Stimulated activated CD4-positive, alpha-beta T cell treated with anti-CD3 and anti-CD28 coated beads, TNF-alpha, amount 100 ng/mL, for 4 hours (primary cell): ENCODE measurements at regions not wholly inside any gene's neighbourhood (a gene's known extent, or its start where the extent isn't known, plus 50 kb on each side); places are given as distances from the start of the nearest gene placed in this dataset.
"Not testable (repeated sequence)": the region's sequence is repeated elsewhere in the genome, so short reads cannot be mapped to it uniquely, and the experiment has no call there.

Source experiments
- DNase-seq, 3 experiments: peaks; one replicate each; pipeline ENCODE4 v3.0.0-alpha.2; 2020; ENCODE audit warnings: low read depth in 3 of 3

DNA sequence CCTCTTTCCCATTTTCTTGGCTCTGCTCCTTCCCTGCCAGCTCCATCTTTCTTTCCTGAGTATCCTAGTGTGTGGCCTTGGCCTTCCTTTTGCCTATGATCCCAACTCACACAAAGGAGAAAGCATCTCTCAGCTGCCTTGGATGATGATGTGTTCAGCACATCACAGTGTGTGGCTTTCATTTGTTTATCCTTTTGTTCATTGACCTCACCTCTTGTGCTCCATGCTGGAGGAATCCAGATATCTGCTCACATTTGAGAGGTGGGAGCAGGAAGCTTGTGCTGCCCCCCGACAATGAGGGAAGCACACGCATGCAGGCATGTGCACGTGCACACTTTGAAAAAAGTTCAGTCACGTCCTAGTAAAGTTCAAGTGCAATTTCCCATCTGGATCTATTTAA is 131.0 kb downstream of the SMIM20 start:
- no peak for DNase-seq

DNA sequence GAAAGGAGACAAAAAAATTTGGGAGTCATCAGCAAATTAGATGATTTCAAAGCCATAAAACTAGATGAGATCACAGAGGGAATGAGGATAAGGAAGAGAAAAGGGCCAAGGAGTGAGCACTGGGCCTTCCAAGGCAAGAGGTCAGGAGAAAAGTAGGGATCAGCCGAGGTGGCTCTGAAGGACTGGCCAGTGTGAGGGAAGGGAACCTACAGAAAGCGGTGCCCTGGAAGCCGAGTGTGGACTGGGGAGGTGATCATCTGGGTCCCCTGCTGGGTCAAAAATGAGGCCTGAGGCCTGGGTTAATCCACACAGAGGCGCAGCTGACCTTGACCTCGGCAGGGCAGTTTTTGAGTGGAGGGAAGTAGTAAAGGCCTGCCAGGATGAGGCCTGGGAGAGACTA is 133.8 kb downstream of the SMIM20 start:
- no peak for DNase-seq

DNA sequence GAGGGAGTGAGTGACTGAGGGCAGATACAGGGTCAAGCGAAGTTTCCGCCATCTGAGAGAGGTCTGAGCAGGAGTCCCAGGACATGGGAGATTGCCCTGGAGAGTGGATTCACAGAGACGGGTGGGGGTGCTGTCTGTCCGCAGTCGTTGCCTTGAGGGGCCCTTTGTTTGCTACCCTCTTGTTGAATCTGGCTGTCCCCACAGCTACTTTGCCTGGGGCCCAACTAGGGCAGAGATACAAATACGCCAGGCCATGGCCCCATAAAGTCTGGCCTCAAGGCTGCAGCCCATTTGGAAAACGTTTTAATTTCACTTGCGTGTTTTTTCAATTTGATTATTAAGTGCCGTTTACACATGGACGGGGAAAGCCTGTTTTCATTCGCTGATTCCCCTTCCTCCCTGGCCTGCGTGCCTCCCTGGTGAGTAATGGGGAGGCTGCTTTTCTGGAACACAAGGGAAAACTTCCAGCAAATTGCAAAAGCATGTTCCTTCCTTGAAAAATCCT is 134.4 kb downstream of the SMIM20 start:
- DNase-seq: no peak

DNA sequence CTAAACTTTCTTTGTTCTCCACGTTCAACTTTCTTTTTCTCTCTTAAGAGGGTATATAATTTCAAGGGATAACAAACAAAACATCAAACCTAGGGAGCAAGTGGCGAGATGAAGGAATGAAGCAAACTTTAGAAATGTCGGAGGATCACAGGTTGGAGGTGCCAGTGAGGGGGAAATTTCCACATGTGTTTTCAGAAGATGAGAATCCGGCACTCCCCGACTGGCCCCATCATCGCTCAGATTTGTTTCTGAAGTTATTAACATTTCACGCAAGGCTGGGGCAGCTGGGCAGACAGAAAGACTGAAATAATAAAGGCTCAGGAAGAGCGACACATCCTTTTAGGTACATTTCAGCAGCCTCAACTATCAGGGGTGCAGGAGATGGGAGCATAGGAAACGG is 134.9 kb downstream of the SMIM20 start:
- DNase-seq: no peak

DNA sequence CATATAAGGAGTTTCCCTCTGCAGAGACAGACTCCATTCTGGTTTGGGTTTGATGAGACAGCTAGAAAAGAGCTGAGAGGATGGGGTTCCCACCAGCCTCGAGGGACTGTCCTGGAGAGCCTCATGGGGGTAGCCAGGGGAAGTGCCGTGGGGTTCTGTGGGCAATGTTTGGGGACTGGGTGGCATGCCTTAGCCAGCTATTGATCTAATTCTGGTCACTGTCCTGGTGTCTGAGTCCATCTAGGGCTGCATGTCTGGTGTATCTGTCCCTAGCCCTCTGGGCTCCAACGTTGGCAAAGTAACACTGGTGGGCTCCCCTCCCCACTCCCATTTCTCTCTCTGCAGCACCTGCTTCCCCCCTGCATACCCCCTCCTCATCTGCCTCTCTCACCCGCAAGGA is 135.4 kb downstream of the SMIM20 start:
- no peak for DNase-seq

DNA sequence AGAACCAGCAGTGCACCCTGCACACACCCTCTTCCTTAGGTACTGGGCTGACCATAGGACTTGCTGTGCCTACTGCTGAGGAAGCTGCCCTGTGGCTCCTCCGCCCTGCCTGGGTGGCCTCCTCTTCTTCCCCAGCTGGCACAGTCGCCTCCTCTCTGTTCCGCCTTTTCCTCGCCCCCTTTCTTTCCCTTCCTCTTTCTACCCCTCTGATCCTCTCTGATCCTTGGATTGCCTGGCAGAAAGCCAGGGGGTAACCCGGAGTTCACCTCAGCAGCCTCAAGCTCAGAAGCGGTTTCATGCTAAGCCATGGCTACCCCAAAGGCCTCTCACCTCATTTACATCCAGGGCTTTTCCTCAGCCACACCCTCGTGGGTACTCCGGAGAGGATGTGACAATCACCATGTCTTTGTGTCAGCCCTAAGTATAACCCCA is 136.2 kb downstream of the SMIM20 start:
- no peak for DNase-seq

DNA sequence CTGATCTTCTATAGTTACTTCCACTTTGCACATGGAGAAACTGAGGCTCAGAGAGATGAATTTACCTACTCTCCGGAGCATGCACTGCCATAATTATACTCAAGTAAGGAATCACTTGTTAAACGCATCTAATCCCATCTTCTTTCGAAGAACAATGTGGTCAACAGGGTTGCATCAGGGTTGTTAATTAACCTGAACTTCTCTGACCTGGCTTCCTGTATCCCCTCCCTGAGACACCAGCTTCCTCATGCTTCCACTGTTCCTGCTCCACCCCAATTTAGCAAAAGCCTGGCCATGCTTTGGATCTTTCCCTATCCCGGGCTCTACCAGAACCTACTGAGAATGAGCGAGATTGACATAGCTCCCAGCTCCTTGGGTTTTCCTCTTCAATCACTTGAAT is 136.7 kb downstream of the SMIM20 start:
- DNase-seq: no peak

DNA sequence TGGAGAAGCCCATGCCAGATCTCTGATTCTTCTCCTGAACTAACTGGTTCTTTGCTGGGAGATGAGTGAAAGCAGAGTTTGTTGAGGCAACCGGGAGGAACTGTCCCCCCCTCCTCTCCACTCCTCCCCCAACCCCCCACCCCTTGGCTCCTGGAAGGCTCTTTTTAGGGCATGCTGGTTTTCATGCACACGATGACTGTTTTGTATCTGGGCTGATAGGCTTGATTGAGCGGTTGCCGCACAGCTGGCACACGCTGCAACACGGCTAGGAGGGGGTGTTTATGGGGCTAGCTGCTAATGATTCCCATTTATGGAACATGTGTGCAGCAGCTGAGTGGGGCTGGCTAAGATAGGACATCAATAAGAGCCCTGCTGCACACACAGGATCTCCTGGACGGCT is 137.2 kb downstream of the SMIM20 start:
- no peak for DNase-seq

DNA sequence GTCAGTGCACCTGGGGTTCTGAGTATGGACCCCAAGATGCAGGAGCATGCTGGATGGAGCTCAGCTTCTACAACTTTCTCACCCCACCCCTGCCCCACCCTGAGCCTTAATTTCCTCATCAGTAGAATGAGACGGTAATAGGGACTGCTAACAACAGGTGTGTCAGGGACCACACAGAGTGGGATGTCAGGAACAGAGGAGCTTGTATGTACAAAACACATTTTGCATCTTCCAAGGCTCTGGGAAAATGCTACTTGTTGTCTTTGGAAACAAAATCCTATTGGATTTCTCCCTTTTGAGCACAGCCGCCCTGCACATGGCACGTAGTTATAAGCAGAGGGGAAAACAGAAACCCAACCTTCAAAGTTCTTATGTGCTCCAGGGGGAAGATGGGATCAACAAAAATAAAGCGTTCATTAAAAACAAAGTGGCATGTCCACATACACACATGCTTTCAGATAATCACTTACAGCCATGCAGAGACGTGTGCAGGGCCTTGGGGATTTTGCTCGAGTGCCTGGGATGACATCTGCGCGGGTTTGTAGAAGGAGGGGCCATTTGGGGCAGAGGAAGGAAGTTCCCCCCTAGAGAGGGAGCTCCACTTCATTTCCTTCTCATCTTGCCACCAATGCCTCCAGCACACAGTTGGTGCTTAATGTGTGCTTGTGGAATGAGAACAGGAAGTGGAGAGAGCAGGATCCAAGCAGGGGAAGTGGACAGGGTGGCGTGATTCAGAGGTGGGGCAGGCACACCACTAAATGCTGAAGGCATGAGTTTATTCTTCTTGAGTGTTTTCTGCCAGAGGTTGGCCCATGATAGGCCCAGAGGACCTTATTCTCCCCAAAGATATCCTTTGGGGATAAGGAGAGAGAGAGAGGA is 138.9 kb downstream of the SMIM20 start:
- DNase-seq: no peak

DNA sequence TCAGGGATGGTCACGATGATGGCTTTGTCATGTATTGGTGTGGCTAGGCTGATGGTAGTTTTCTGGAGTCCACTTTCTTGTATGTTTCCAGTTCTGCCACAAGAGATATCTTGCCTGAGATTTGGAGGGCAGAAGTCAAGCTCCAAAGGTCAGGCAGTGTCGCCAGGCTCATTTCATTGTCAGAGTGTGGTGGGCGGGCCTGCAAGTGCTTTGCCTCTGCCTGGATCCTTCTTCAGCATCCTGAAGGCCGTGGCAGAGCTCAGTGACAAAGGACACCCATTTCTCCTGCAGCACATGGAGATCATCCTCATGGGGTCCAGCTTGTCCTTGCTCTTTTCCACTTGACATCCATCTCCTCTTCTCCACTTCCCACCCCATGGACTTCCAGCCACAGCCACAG is 139.7 kb downstream of the SMIM20 start:
- DNase-seq: no peak

DNA sequence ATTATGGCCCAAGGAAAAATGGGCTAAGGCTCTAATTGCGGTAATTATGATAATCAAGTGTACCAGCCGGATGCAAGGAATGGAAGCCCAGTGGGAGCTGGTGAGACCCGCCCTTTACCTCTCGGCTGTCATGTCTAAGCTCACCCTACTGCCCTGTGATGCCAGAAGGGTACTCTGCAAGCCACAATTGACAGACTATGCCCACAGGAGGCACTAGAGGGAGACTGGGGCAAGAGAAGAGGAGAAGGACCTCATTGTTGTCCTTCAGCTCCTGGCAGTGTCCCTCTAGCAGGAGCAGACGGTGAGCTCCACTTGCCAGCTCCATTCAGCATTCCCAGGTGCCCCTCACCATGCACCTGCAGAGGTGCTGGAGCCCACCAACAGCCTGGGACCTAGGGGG is 141.8 kb downstream of the SMIM20 start:
- no peak for DNase-seq

DNA sequence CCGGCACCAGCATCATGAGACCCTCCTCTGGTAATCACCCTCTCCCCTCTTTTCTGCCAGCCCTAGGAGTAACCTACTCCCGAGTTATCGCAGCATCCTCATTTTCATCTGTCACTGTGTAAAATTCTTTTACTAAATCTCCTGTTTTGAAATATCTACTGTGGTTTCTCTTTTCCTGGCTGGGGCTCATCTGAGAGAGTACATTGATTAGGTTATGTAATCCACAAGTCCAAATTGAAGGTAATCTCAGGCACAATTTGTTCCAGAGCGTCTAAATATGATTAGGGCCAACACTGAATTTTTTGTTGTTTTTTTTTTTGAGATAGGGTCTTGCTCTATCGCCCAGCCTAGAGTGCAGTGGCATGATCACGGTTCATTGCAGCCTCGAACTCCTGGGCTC is 142.4 kb downstream of the SMIM20 start:
- no peak for DNase-seq

DNA sequence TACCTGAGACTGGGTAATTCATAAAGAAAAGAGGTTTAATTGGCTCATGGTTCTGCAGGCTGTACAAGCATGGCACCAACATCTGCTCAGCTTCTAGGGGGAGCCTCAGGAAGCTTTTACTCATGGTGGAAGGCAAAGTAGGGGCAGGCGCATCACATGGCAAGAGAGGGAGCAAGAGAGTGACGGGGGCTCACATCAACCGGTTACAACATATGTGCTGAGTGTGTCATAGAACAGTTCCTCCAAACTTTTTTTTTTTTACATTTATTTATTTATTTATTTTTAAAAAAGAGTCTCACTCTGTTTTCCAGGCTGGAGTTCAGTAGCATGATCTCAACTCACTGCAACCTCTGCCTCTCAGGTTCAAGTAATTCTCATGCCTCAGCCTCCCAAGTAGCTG is 143.8 kb downstream of the SMIM20 start:
- not testable (repeated sequence) for DNase-seq

DNA sequence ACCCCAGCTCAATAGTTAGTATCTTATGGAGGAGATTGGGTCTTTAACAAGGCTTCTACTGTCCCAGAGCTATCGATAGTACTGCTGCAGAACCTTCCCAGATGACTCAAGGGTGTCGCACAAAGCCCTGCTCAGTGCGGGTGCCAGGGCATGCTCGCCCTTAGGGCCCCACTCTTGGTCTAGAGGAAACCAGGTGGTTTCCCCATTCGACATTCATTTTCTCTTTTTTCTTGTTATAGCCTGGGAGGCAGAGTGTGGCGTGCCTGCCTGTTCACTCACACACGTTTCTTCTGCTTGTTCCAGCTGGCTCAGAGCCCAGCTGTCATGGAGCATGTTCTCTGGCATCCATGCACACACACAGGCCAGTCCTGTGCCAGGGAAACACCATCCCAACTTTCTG is 144.5 kb downstream of the SMIM20 start:
- no peak for DNase-seq

DNA sequence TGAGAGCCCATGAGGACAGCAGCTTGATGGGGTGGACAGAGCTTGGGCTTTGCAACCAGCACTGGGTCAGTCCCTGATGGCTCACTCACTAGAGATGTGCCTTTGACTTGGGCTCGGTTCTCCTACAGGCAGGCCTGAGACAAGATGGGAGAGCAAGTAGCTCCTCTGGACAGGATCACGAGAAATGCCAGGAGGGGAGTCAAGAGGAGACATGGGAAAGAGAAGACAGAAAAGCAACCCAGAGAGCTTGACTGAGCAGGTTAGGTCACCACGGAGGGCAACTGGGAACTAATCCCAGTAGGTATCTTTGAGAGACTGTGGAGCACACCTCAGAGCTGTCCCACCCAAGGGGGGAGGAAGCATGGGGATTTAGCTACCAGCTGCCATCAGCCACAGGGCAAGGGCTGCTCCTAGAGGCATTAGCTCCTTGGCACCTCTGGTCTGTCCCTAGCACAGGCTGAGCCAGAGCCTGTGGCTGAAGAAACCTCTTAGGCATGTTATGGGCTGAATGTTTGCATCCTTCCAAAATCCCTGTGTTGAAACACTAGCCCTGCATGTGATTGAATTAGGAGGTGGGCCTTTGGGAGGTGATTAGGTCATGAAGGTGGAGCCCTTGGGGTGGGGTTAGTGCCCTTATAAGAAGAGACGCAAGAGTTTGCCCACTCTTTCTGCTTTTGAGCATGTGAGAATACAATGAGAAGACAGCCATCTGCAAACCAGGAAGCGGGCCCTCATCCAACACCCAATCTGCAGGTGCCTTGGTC is 145.6 kb downstream of the SMIM20 start:
- DNase-seq: no peak

DNA sequence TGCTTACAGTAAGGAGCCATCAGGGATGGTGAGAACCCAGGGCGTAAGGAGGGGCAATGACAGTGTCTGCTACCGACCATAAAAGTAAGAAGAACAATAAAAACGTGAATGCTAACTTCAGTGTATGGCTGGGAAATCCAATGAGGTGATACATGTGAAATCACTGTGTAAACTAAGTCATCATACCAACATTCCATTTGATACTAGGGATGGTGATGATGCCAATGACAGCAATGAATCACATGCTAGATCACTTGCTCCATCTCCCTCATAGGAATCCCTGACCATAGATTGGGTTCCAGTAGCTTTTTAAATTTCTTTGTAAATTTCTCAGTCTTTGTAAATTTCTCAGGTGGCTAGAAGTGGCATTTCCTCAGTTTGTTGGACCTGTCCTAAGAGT is 146.3 kb downstream of the SMIM20 start:
- no peak for DNase-seq

DNA sequence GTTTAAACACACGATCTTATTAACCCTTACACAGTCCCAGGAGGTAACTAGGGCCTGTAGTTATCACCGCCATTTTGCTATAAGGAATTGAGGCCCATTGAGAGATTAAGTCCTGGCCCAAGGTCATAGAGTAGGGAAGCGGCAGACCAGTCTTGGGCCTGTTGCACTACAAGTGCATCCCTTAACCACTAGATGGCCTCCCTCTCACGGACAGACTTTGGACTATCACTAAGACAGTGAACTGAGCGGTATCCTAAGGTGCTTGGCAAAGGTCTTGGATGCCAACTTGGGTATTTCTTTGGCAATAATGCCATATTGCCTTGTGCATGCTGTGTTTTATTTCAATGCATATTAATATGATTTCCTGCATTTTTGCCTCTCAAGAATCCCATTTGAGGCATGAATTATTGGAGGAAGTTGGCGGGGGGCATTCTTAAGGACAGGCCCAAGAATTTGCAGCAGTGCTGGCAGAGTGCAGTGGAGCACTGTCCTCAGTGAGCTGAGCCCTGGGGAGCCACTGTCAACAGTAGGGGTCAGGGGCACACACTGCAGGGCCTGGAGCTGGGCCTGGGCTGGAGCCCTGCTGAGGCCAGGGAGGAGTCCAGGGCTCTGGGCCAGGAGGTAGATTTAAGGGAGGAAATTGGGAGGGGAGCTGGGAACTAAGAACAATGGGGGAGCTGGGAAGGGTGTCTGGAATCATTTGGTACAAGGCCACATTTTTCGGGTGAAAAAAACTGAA is 147.4 kb downstream of the SMIM20 start:
- DNase-seq: no peak

DNA sequence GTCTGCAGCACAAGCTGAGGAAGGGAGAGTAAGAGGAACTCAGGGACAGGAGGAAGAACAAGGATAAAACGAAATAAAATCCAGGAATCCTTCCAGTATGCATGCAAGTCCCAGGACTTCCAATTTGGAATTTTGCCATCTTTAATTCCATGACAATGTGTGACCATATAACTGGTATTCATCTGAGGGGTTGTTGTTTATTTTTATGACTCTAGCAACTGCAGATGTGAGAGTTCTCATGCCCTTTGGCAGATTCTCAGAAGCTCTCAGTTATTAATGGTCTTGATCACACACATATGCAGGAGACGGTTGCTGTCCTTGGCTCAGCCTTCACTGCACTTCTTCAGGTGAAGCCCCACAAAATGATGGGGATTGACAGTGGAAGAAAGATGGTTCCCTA is 148.2 kb downstream of the SMIM20 start:
- no peak for DNase-seq

DNA sequence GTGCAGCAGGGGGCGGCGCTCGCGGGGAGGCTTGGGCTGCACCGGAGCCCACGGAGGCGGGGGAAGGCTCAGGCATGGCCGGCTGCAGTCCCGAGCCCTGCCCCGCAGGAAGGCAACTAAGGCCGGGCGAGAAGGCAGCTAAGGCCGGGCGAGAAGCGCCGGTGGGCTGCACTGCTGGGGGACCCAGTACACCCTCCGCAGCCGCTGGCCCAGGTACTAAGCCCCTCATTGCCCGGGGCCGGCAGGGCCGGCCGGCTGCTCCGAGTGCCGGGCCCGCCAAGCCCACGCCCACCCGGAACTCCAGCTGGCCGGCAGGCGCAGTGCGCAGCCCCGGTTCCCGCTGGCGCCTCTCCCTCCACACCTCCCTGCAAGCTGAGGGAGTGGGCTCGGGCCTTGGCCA is 150.0 kb downstream of the SMIM20 start:
- not testable (repeated sequence) for DNase-seq

DNA sequence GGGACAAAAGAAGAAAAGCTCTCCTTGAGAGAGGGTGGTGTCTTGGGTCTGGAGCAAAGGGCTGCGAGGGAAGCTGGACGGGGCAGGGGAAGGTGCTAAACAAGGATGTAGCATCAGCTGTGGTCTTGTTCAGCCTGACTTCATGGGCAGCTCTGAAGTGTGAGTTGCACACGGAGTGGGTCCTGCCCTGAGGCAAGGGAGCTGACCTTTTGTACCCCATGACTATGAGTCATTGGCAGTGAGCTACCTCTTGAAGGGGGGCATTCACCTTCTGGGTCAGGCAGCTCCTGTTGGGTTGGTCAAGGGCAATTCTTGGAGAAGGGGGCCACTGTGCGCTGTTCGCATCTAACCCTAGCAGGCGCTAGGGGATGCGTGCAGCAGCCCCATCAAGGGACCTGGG is 151.8 kb downstream of the SMIM20 start:
- DNase-seq: no peak

DNA sequence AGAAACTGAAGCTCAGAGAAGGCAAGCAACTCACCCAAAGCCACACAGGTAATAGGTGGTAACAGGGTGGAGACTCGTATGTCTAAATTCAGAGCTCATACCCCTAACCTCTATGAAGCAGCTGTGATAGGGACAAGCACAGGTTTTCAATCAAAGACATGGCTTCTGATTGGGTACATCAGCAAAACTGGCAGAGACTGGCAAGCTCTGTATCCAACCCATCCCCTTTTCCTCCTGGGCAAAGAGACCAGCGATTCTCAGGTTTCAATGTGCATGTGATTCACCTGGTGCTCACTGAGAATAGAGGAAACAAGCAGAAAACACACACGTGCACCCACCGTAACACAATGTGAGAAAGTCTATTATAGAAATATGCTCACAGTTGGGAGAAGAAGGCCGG is 153.0 kb downstream of the SMIM20 start:
- DNase-seq: no peak

DNA sequence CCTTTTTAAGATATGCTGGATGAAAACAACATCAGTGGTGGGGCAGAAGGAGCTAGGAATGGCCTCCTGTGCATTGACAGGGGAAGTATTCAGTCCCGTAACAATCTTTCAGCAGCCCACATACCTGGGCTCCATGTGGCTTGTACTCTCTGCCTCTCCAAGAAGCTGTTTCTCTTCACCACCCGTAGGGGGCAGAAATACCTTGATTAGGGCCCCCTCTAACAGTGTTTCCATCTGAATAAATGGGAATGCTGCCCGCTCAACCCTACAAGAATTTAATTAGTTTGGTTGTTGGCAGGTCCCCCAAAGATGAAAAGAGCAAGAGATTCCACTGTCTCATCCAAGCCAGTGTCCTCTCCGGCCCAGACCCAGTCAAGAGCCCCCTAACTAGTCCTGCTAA is 155.2 kb downstream of the SMIM20 start:
- DNase-seq: no peak
